Heart left ventricle (tissue), 16 donors: ENCODE measurements at regions not wholly inside any gene's neighbourhood (a gene's known extent, or its start where the extent isn't known, plus 50 kb on each side); places are given as distances from the start of the nearest gene placed in this dataset.
"Not testable (repeated sequence)": the region's sequence is repeated elsewhere in the genome, so short reads cannot be mapped to it uniquely, and the experiment has no call there.

Experiments used
- ATAC-seq, 4 donors: fragments of 200-7000 bp; cut with Tn5 transposase; one replicate each; pipeline ENCODE4 v1.9.1; 2020 to 2022; ENCODE audit warnings: moderate library complexity in 4 of 4, mild to moderate bottlenecking in 3 of 4, moderate number of reproducible peaks in 1 of 4
- DNase-seq, 5 donors: peaks; one replicate each; pipeline ENCODE4 v3.0.0-alpha.2; 2020
- H3K27ac ChIP-seq, 12 donors: fragments of 200-600 bp; sonication (generic) in 4 of 12; one replicate each; pipeline versions ENCODE4 v1.5.0 to v1.8.0; 2016 to 2022; ENCODE audit warnings: mild to moderate bottlenecking in 2 of 12
- H3K27me3 ChIP-seq, 9 donors: fragments of 200-600 bp; sonication (generic) in 2 of 9; one replicate each; pipeline versions ENCODE4 v1.5.1 to v1.8.0; 2016 to 2022; ENCODE audit warnings: mild to moderate bottlenecking in 3 of 9
- H3K36me3 ChIP-seq, 9 donors: fragments of 200-600 bp; sonication (generic) in 2 of 9; one replicate each; pipeline versions ENCODE4 v1.5.0 to v1.8.0; 2018 to 2022; ENCODE audit warnings: mild to moderate bottlenecking in 2 of 9
- H3K4me1 ChIP-seq, 12 donors: fragments of 200-600 bp; sonication (generic) in 4 of 12; one replicate each; pipeline versions ENCODE4 v1.5.0 to v1.8.0; 2016 to 2022; ENCODE audit warnings: mild to moderate bottlenecking in 3 of 12
- H3K4me3 ChIP-seq, 12 donors: fragments of 200-600 bp; sonication (generic) in 4 of 12; one replicate each; pipeline versions ENCODE4 v1.5.0 to v1.8.0; 2017 to 2022; ENCODE audit warnings: mild to moderate bottlenecking in 9 of 12, moderate library complexity in 4 of 12
- H3K9me3 ChIP-seq, 12 donors: fragments of 200-600 bp; sonication (generic) in 4 of 12; one replicate each; pipeline versions ENCODE4 v1.5.0 to v1.8.0; 2016 to 2022; ENCODE audit warnings: mild to moderate bottlenecking in 1 of 12
- CTCF ChIP-seq, 12 donors: fragments of 200-600 bp; sonication (generic) in 4 of 12; IDR thresholded peaks; one replicate each; pipeline versions ENCODE4 v1.5.0 to v1.8.0; 2018 to 2022; ENCODE audit warnings: antibody characterized with exemption in 12 of 12, mild to moderate bottlenecking in 5 of 12
- POLR2A ChIP-seq, 2 donors: fragments of 450-650 bp; IDR thresholded peaks; one replicate each; pipeline ENCODE4 v1.6.1; 2017; ENCODE audit warnings: antibody characterized with exemption in 2 of 2, mild to moderate bottlenecking in 2 of 2, moderate library complexity in 2 of 2
- WGBS, 4 donors: extraction: QIAGEN DNeasy Blood & Tissue Kit in 2 of 4; methylation state at CpG; one replicate each; pipeline versions ENCODE4 v1.1.5 to v1.1.7; 2013 to 2018; 5-methylcytosine and 5-hydroxymethylcytosine counted together
- intact Hi-C, 10 donors: fragments of 100-400 bp; cut with DNase I; formaldehyde crosslinking; loops; one replicate each; pipeline versions ENCODE4 v1.11.1 to v1.14.2; 2022
- donor health status: ischemic (EF 13 %, LVEDD 7.1; RV severe dilation, severe dysfunction).
- donor health status: healthy with polysubstance abuse.
- donor health status: DM: no; HTN: yes; CAD: no.
- donor health status: DM: no; HTN: no; CAD: no.
- donor health status: ischemic (EF 25% LVEDD 6.9; RV normal size, moderate dysfunction).
- donor health status: ischemic (EF 25% LVEDD 5.7; RV mildly dilated, moderate dysfunction).
- donor health status: healthy.
- donor health status: DM: yes; HTN: yes; CAD: no.
- donor health status: ischemic (EF 35%, LVEDD 5.7; RV mildly dilated, moderate dysfunction).
- donor health status: nonischemic (EF 11% LVEDD 7.7; RV severe dilation, severe dysfunction).
- donor health status: DM: yes; HTN: yes; CAD: no.
- donor health status: PGD.
- donor health status: ischemic (EF 29% LVEDD 5.4; RV normal size, mild dysfunction).
- donor health status: nonischemic (EF 23%, LVEDD 6.1; RV moderate dilation, normal function).

GRCh38 chr2:106269591-106270291 lies 75.6 kb upstream of the UXS1 start:
- H3K9me3 ChIP-seq = no peaks in the 10 kb centered on the region
- whole genome bisulfite sequencing, 4 donors = 15 to 19% (median 18%) methylated on average over 39 to 44 of the region's 44 CpGs

GRCh38 chr2:106267997-106268396 lies 73.9 kb upstream of the UXS1 start:
- H3K27me3 ChIP-seq = peaks cover 0 to 14% (median 0%) of the 10 kb centered on the region in 9 donors
- H3K27ac ChIP-seq = no peak overlapping the region
- no peaks in the 10 kb centered on the region for H3K9me3 ChIP-seq
- intact Hi-C loops = loop anchor here in 1 of 10 donors (10.0 kb wide), 1 partner anchor 277 kb away; no protein-coding TSS in a partner anchor
- 63 to 76% (median 73%) methylated on average over 4 of the region's 4 CpGs for WGBS, 4 donors
- no peak for DNase-seq
- no peak for ATAC-seq
- H3K4me3 ChIP-seq = no peak overlapping the region
- H3K36me3 ChIP-seq = no peaks in the 10 kb centered on the region
- peaks cover 0 to 12% (median 4%) of the 10 kb centered on the region in 12 donors for H3K4me1 ChIP-seq
- no peak for TF ChIP-seq CTCF (IDR thresholded peaks at IDR 0.05)
- no peak for TF ChIP-seq POLR2A (IDR thresholded peaks at IDR 0.05)

More at GRCh38 chr2:106269591-106270291, 75.6 kb upstream of the UXS1 start:
- Histone ChIP-seq H3K27me3 (peaks cover 0 to 14% (median 0%) of the 10 kb centered on the region in 9 donors), H3K27ac (no peak overlapping the region), H3K4me1 (peaks cover 0 to 12% (median 4%) of the 10 kb centered on the region in 12 donors), H3K36me3 (no peaks in the 10 kb centered on the region), H3K4me3 (peak overlapping the region; percentile 1 to 57 (median 42))
- DNase-seq (peak; percentile 11 to 65 (median 44)), ATAC-seq (peak; percentile 42 to 77 (median 56))
- no peak for TF ChIP-seq POLR2A (IDR thresholded peaks at IDR 0.05)
- no peak for TF ChIP-seq CTCF (IDR thresholded peaks at IDR 0.05)
- intact Hi-C loops = loop anchor here in 2 of 10 donors (1.0 to 10.0 kb wide), 2 partner anchors 7 to 275 kb away; no protein-coding TSS in a partner anchor

GRCh38 chr2:106261871-106262321 lies 67.8 kb upstream of the UXS1 start:
- peak in 1 of 4 donors; percentile 37 for ATAC-seq
- intact Hi-C loops = loop anchor here in 2 of 10 donors (1.0 to 10.0 kb wide), 3 partner anchors 8 to 283 kb away; no protein-coding TSS in a partner anchor
- H3K27me3 ChIP-seq = no peaks in the 10 kb centered on the region
- no peak overlapping the region for H3K27ac ChIP-seq
- no peaks in the 10 kb centered on the region for H3K4me1 ChIP-seq
- H3K36me3 ChIP-seq = no peaks in the 10 kb centered on the region
- DNase-seq = no peak
- H3K9me3 ChIP-seq = no peaks in the 10 kb centered on the region
- H3K4me3 ChIP-seq = no peak overlapping the region
- TF ChIP-seq POLR2A (IDR thresholded peaks at IDR 0.05) (no peak), CTCF (IDR thresholded peaks at IDR 0.05) (no peak)
- 42 to 57% (median 48%) methylated on average over 6 of the region's 6 CpGs for WGBS, 4 donors

- H3K27ac ChIP-seq, DNase-seq, H3K36me3 ChIP-seq, intact Hi-C loops, ATAC-seq, H3K4me1 ChIP-seq, H3K4me3 ChIP-seq, H3K9me3 ChIP-seq, H3K27me3 ChIP-seq: not testable (repeated sequence)
- WGBS, 4 donors = 91 to 96% (median 95%) methylated on average over 7 of the region's 7 CpGs
These were observed 64.8 kb upstream of the UXS1 start for GRCh38 chr2:106258859-106259258.
